GM20000 (cell line): ENCODE measurements at regions not wholly inside any gene's neighbourhood (a gene's known extent, or its start where the extent isn't known, plus 50 kb on each side); places are given as distances from the start of the nearest gene placed in this dataset.

Experiments used
- DNase-seq: peaks from one replicate; pipeline ENCODE4 v3.0.0; 2012; ENCODE audit warnings: low spot score
- TF ChIP-seq, protein P1 (sequence below): IDR thresholded peaks from 2 replicates; pipeline ENCODE4 v1.5.1; 2012; ENCODE audit warnings: mild to moderate bottlenecking, control low read depth; ENCODE audit errors: extremely low read depth, missing control alignments

DNA sequence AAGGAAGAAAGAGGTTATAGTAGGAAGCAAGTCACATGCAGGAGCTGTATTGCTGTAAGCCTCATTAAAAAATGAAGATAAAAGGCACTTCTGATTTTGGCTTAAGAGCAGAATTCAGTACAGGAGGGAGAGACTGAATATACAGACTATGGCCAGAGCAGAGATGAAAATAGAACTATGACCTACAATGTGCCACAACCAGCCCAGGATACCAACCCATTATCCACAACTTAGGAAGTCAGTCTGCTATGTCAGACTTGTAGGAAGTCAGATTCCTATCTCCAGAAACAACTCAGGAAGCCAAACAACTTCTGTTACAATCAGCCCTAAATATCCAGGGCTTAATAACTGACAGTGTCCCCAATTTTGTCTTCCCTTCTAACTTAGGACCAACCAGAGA lies 156.2 kb upstream of the ANKH start:
- no peak for DNase-seq
- TF ChIP-seq, protein P1, sequence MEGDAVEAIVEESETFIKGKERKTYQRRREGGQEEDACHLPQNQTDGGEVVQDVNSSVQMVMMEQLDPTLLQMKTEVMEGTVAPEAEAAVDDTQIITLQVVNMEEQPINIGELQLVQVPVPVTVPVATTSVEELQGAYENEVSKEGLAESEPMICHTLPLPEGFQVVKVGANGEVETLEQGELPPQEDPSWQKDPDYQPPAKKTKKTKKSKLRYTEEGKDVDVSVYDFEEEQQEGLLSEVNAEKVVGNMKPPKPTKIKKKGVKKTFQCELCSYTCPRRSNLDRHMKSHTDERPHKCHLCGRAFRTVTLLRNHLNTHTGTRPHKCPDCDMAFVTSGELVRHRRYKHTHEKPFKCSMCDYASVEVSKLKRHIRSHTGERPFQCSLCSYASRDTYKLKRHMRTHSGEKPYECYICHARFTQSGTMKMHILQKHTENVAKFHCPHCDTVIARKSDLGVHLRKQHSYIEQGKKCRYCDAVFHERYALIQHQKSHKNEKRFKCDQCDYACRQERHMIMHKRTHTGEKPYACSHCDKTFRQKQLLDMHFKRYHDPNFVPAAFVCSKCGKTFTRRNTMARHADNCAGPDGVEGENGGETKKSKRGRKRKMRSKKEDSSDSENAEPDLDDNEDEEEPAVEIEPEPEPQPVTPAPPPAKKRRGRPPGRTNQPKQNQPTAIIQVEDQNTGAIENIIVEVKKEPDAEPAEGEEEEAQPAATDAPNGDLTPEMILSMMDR: no peak

DNA sequence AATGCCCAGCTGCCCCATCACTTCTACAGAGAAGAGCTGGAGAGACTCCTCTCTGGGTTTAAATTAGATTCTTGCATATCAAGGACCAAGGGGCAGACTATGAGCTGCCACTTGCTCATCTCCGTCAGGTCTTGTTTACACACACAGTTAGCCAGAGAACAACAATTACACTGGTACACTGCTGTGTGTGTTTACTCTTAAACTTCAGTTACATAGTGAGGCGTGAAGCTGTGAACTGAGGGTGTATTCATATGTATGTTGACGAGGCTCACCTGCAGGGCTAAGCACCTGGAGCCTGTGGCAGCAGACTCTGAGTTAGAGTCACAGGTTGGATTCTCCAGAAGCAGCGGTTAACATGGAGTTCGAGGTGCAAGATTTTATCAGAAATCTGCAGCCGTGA lies 155.4 kb upstream of the ANKH start:
- DNase-seq: no peak
- TF ChIP-seq, protein P1: no peak

DNA sequence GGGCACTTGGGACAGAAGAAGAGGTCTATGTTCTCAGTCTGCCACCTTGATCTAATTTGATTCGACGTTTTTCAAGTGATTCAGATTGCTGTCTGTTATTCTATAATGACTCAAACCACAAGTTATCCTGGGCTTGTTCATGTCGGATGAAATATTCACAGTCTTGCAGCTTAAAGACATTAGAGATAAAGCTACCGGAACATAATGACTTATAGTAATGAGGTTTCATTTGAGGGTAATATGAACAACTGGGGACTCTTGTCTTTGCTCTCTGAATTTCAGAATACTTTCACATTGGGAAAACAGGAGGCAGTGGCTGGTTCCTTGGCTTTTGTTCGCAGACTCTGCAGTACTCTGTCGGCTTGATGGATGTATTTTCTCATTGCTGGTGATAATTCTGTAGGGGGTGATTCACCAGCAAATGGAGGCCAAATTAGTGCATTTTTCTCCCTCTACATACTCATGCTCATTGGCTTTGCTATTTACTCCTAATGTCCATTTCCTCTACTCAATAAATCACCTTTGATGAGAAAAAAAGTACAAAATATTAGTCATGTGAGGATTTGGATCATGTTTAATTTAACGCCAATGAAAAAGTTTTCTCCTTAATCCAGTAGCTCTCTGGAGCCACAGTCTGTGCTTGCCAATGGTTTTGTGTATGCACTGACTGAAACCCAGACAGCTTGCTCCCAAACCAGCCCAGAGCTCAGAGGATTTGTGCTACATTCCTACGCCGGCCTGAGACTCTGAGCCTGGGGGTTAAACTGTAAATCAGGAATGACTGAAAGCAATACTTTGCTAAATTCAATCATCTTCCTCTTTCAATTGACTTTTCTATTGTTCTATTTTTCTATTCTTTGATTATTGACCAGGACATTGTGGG lies 154.7 kb upstream of the ANKH start:
- TF ChIP-seq, protein P1: no peak
- DNase-seq: no peak

DNA sequence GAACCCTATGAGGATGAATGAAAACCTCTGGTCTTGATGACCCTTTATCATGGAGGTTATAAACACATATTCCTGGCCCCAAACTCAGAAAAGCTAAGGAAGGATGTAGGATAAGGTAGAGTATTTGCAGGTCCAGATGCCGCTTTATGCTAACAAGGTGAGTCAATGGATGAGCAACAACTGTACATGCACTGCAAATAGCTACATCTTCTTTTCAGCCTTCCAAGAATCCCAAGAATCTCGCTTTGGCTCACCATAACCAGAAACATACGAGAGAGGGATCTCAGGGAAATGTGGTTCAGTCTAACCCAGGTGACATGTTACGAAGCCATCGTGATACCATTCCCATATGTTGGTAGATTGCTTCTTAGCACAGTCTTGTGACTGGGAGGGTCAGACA lies 152.3 kb upstream of the ANKH start:
- TF ChIP-seq, protein P1: no peak
- DNase-seq: no peak

DNA sequence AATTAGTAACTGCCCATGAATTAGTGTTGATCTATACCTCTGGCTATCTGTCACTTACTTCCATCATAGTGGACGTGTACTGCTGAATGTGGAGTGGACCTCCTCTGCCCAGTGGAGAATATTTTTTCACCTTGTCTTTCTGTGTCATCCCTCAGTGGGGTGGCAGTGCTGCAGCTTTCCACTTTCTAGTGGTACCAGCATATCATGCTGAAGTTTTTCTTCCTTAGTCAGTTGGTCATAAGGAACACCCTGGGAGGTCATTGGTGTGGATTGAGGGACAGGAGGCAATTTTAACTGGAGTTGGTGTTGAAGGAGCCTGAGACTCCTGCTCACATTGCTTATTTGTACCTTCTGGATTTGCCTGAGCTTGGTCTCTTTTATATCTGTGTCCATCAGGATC lies 151.7 kb upstream of the ANKH start:
- DNase-seq: no peak
- TF ChIP-seq, protein P1: no peak

DNA sequence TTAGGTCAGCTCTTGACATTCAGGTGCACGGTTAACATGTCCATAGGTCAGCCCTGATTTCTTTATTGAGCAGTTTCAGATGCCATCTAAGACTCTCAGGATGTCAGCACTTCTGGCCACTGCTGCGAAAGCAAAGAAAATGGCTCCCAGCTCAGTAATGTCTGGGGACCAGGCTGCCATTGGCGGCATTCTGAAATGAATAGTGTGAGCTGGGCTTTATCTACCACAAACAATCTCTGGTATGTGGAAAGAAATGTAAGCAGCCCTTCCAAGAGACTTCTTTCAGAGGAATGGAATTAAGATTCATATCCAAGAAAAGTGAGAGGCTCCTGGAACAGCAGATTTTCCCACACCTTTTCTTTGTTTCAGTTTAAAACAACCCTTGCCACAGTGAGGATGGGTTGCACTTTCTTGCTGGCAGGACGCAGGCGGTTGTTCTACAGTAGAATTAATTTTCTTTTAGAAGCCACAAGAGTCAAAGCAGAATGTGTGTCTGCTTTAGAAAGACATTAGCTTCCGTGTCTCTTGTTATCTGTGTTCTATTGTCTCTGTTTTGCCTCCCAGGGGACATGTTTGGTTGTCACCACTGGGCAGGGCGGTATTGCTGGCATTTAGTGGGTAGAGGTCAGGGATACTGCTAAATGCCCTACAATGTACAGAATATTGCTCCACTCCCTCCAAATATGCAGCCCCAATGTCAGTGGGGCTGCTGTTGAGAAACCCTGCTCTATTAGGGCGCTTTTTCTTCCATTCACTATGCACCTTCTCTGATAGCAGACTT lies 149.9 kb upstream of the ANKH start:
- no peak for DNase-seq
- TF ChIP-seq, protein P1: no peak

DNA sequence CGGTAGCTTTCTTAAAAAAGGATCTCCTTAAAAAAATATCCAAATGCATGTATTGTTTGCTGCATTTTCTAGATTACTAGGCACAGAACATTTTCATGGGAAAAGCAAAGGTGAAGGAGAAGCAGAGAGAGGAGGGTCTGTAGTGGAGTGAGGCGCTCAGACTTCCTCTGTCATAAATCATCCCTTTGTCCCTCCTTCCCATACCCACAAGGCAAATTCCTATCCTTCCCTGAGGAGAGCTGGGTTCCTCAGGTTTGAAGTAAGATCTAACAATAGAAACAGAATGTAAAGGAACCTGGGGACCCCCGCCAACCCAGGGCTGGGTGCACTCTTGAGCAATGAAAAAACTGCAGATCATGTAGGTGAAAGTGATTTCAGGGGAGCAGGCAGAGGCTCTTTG lies 149.2 kb upstream of the ANKH start:
- TF ChIP-seq, protein P1: no peak
- DNase-seq: no peak
